GM19455 (cell line): ENCODE measurements at regions not wholly inside any gene's neighbourhood (a gene's known extent, or its start where the extent isn't known, plus 50 kb on each side); places are given as distances from the start of the nearest gene placed in this dataset.

ENCODE experiments used
- ATAC-seq: cut with Tn5 transposase; IDR thresholded peaks from one replicate; pipeline ENCODE4 v1.9.1; 2021; ENCODE audit not compliant: unreplicated experiment

DNA sequence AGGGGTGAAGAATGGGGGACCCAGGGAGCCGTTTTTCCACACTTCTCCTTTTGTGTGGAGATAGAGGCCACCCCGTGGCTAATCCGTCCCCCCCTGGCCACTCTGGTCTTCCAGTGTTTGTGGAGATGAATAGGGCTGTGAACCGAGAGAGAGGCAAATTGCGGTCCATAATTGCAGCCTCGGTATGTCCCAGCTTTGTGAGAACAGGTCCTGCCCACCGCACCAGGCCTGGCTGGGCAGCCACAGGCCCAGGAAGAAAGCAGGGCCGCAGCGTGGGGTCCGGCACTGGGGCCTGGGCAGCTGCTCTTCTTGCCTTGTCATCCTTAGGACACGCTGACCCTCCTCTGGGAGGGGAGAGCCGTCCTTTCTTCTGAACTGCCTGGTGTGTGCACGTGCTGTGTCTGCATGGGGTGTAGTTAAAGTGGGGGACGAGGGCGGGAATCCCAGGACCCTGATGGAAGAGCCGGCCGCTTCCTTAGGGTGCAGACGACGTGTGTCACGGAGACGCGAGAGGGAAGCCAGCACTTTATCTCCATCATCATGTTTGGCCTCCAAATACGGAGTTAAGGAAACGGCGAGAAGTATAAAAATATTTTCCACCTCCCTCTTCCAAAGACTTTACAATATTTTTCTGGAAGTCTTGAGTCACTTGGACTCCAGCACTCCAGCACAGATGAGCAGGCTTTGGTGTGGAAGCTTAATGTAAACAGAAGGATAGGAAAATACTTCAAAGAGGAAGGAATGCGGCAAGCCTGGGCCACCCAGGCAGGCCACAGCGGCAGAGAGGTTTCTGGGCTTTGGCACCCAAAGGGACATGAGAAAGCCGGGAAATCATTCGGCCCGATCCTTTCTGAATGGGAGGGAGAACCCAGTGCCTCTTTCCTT is 1248.4 kb downstream of the BRD1 start:
- ATAC-seq: no peak

DNA sequence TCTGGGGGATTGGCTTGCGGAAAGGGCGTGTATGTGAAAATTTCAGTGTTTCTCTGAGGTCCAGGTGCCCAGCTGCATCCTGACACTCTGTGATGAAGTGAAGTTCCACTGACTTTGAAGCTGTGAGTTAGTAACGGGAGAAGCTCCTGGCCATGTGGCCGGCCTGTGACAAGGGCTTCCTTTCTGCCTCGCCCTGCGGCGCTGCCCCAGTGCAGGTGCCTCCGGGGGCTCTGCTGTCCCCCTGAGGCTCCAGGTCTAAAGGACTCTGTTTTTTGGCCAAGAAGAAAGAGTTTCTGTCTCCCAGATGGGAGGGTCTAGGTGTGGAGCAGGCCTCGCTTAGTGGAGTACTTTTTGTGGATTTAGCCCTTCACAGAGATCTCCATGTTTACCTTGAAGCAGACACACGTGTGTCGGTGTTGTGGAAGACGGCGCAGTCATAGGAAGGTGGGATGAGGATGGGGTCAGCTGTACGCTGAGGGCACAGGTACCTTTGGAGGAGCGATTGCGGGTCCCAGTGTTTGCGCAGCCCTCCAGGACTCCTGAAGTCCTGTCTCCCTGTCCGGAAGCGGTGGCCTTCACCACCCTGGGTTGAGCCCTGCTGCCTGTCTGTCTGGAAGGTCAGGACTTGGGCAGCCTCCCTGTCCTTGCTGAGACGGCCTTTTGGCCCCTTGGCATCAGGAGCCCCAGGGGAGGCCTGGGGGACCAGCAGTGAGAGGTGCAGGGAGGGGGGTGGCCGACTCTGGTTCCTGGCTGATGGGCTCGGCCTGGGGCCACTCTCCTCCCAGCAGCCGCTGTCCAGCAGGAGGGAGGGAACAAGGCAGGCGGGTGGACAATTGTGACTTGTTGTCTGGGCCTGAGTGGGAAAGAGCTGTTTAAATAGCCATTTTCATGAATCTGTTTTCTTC is 1249.3 kb downstream of the BRD1 start:
- ATAC-seq: no peak

DNA sequence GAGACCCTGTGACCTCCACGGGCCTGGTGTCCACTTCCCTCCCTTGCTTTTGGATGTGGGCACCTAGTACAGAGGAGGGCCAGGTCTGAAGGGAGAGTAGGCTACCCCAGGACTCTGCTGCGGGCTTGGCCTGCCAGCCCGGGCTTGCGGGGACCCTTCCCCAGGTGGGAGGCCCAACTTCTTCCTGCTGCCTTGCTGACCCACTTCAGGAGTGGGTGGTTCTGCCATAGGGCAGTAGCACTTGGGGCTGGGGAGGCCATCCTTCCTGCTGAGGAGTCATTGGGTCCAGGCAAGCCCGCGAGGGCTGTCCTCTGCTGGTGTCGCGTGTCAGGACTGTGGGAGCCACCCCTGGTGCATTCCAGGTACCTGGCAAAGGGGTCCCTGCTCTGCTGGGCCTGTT is 1250.0 kb downstream of the BRD1 start:
- no peak for ATAC-seq

DNA sequence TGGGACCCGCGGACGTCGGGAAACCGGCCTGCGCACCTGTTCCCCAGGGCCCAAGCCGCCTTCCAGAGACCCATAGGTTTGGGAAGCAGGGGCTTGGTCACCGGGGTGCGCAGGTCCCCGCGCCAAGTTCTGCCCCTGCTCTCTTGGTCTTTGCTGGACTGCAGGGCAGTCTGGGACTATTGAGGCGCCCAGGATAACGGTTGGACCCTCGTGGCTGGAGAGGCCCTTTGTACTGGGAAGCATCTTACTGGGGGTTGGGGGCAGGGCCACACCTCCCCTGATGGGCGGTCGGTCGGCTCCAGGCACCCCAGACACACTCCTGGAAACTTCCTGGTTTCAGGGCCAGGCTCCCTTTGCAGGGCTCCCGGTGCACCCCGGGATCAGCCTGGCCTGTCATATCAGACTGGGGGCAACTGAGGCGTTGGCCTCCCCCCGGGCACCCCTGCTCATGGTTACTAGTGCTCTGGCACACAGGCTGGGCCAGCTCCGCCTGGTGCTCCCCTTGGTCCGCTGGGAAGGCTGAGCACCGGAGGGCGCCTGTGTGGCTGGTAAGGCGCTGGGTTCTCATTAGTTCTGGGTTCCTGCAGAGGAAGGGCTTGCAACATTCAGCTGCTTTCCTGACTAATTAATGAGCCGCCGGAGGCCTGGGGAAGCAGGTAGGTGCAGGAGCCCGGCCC is 1250.5 kb downstream of the BRD1 start:
- ATAC-seq: no peak

DNA sequence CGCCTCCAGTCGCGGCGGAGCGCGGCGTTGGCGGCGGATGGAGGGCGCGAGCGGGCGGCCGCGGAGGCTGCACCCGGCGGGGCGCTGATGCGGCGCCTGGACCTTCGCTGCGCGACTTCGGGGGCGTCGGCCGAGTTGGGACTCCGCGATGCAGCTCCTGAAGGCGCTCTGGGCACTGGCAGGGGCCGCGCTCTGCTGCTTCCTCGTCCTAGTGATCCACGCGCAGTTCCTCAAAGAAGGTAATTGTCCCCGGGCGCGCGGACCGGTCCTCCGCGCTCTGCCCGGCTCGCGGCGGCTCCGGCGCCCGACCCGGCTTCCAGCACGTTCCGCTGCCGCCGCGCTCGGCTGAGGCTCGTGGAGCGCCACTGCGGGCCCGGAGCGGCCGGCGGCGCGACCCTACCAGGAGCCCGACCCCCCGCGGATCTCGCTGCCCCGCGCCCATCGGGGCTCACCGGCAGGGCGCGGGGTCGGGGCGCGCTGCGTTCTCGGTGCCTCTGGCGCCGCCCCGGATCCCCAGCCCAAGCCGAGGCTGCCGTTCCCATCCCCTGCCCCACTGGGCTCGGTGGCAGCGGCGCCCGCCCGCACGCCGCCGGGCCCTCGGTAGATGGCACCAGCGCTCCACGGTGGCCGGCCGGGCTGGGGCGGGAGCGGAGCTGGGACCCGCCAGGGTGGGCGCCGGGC is 1251.2 kb downstream of the BRD1 start:
- no peak for ATAC-seq

DNA sequence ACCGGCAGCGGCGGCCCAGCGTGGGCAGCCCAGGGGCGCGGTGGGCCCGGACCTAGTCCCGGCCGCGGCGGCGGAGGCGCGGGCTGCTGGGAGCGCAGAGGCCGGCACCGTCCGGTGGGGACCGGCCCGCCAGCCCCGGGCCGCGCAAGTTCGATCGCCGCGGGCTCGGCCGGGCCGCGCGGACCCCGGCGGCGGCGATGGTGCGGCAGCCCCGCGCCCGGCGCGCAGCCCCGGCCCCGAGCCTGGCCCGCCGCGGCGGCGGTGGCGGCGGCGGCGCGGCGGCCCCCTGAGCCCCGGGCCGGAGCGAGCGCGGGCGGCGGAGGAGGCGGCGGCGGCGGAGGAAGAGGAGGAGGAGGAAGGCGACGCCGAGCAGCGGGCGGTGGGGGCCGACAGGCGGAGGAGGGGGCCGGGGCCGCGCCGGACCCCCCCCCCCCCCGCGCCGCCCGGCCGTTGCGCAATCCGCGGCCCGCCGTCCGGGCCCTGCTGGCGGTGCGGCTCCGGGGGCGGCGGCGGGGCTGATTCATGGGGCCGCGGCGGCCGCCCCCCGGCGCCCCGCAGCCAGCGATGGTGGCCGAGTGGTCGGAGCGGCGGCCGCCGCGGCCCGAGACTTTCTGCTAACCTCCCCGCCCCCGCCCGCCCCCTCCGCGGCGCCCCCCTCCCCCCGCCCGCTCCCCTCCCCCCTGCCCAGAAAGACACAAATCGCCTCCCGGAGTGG is 1251.9 kb downstream of the BRD1 start:
- no peak for ATAC-seq

DNA sequence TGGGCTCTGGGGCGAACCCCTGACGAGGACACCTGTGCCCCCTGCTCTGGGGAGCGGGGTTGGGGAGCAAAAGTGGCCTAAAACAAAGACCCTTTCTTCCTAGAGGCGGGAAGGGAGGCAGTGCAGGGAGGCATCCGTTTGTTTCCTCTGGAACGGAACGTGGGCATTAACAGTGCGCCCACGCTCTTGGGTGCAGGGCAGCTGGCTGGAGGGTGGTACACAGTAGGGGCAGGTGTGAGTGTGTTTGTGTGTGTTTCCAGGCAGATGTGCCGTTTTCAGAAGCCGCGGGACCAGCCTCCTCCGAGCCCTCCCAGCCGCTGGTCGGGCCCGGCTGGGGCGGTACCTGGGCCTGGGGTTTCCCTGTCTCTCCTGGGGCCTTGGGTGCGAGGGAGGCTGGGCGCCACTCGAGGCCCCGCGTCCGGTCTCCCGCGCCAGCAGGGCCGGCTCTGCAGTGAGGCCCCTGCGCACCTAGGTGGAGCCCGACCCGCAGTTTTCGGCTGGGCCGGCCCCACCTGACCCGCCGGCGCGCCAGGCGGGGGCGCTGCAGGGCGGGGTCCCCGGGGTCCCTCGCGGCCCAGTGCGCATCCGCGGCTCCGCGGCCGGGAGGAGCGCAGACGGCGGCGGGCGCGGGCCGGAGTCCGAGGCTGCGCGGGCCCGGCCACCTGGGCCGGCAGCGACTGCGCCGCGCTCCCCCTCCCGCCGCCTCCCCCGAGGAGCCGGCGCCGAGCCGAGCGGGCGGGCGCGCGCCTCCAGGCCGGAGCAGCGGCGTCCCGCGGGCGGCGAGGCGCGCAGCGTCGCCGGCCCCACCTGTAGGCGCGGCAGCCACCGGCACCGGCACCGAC is 1252.7 kb downstream of the BRD1 start:
- no peak for ATAC-seq

DNA sequence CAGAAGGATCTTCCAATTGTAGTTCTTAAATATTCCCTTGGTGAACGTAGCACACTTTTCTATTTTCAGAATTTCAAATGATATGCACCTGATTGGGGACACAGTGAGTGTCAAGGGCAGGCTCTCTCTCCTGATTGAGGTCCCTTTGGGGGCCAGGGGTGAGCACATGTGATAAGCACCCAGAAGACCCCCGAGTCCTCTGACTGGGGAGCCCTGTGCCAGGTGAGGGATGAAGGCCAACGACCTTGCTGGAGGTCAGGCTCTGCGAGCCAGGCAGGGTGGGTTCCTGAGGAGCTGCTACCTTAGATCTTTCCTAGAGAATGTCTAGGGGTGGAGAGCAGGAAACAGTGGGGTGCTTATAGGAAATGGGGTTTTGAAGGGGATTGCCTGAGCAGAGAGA is 1253.9 kb downstream of the BRD1 start:
- ATAC-seq: no peak

DNA sequence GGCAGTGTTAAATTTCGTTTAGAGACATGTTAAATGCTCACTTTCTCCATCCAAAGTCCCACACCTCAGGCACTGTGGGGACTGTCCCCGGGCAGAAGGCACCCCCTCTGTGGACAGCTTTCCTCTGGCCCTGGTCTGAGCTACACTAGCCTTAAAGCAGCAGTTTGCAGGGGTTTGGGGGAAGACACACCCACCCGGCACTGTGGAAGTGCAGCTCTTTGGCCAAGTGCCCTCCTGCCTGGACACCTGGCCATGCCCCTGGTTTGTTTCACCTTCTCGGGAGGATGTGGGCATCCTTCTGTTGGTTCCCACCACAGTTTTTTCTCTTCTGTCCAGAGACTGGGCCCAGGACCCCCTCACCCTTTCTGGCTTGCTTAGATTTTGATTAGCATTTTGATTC is 1254.7 kb downstream of the BRD1 start:
- no peak for ATAC-seq

DNA sequence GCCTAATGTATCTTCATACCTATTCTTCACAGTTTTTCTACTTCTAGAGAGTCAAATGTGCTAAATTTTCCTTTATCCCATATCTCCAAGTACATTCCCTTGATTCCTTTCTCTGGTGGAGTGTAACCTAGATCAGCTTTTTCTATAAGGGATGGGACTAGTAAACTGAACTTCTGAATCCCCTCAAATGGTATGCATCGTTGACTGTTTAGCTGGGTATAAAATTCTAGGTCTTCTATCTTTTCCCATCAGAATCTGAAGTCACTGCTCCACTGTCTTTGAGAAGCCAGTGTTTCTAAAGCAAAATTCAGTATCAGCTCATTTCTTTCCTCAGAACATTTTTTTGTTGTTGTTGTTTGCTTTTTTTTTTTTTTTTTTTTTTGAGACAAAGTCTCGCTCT is 1256.8 kb downstream of the BRD1 start:
- ATAC-seq: no peak

DNA sequence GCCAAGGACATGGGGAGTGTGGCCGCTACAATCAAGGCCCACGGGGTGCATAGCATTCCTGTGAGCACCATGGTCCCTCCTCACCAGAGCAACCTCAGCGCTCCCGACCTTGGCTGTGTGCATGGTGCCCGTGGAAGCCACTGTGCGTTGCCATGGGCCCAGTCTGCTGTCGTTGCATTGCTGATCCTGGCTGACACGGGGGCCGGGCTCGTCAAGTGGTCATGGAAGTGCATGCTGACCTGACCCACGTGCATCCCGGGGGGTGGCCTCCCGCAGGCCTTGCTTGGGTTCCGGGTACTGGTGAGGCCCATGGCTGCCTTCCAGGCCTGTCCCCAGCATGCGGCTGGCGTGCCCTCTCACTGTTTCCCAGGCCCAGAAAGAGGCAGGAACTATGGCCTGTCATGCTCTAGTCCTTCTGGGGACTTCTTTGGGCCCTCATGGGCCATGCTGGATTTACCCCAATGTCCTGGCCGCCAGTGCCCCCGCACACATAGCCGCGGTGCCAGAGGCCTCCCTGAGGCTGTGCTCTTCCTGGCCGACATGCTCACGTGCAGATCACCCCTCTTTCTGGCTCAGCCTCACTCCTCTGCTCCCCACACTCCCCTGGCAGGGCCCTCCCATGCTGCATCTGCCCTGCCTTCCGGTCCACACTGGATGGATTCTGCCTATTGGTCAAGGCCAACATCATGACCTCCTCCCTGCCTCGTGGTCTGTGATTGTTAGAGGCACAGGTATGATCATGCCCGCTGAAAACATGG is 1258.0 kb downstream of the BRD1 start:
- no peak for ATAC-seq

DNA sequence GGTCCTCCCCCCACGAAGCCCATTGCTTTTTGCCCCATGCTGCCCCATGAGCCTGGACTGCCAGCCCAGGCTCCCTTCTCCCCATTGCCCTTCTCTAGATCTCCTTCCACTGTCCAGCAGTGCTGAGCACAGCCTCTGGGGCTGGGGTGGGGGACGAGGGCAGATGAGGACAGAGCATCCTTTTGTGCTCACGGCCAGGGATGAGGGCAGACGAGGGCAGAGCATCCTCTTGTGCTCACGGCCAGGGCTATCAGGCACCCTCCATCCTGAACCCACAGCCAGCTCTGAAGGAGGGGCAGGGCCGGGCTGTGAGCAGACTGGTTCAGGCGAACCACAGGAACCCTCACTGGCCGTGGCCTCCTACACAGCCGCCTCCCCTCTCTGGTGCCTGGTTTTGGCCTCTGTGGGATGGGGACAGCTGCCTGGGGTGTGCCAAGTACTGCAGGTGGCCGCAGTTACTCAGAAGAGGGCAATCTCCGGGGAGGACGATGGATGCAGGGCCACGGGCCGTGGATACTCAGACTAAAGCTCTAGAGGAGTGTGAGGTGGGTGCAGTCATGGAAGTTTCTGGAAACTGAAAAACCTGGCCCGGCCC is 1258.8 kb downstream of the BRD1 start:
- ATAC-seq: no peak

DNA sequence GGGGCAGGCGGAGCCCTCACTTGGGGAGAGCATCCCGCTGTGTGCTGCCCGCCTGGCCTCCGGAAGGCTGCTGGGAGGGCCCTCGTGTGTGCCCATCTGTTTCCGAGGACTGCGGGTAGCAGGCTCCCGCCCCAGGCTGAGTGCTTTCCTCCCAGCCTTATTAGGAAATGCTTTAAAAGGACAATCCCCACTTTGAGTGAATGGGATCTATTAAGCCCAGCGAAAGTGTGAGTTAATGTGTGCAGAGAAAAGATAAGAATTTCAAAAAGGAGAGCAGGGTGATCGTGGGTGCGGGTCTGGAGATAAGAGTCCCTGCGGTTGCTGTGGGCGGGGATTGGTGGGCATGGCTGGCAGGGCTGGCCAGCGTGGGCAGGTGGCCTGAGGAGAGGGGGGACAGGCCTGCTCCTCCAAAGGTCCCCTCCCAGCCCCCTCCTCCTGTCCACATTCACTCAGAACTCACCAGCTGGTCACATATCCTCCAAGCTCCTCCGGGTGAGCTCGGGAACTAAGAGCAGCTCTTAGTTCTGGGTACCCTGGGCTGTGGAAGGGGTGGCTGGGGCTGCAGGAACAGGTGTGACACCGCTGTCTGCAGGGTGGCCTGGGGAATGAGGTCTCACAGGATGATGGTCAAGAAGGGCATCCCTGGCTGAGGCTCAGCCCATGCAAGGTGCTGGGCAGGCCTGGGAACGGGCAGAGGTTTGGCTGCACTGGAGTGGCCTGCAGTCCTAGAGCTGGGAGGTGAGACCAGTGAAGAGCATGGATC is 1260.3 kb downstream of the BRD1 start:
- no peak for ATAC-seq

DNA sequence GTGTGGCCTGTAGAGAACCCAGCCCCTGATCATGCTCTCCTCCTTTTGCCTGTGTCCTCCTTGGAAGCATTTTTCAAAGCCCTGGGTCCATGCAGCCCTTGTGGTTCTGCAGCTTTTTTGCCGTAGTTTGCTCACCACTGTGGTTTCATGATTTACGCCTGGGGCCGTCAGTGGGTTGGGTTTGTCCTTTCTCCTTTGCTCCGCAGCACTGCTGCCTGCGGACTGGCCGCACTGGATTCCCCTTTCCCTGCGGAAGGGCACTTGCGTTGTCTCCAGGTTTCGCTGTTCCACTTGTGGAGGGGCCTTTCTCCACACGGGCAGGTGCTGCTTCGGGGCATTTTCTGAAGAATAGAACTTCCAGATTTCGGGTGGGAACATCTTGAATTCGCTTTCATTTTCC is 1260.9 kb downstream of the BRD1 start:
- ATAC-seq: no peak

DNA sequence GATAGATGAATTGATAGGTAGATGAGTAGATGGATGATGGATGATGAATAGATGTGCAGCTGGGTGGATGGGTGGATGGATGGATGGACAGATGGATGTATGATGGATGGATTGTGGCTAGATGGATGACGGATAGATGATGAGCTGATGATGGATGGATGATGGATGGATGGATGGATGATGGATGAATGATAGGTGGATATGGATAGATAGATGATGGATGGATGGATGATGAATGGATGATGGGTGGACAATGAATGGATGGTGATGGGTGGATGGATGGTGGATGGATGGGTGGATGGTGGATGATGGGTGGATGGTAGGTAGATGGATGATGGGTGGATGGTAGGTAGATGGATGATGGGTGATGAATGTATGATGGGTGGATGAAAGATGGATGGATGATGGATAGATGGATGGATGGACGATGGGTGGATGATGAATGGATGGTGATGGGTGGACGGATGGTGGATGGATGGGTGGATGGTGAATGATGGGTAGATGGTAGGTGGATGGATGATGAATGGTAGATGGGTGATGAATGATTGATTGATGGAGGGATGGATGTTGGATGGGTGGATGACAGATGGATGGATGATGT is 1261.7 kb downstream of the BRD1 start:
- ATAC-seq: no peak

DNA sequence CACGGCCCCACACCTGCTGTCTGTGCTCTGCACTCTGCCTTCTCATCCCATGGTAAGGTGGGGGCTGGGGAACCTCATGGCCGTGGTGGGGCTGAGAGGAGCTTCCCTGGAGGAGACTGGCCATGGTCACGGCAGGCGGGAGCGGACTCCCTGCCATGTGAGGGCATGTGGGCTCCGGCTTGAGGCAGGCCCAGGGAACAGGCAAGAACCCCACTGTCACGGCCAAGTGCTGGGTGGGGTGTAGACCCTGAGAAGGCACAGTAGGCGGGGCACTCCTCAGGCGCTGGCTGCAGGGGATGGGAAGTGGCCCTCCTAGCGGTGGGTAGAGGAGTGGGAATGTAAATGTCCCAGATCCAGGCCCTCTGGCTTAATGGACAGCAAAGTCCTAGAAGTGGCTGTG is 1262.7 kb downstream of the BRD1 start:
- no peak for ATAC-seq

DNA sequence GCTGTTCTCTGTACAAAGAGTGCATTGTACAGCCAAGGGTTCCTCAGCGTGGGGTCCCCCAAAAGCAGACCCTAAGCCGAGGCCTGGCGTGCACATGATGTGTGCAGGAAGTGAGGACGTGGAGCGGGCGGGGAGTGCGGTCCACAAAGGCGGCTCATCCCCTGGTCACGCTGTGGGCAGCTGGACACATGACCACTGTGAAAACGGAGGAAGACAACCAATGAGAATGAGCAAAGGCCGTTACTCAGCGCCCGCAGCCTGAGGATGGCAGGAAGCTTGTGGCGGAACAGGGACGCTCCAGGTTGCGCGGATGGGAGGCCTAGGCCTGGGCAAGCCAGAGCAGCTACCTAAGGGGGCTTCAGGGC is 1263.7 kb downstream of the BRD1 start:
- no peak for ATAC-seq
